NCI-H774 (cell line): ENCODE measurements at regions not wholly inside any gene's neighbourhood (a gene's known extent, or its start where the extent isn't known, plus 50 kb on each side); places are given as distances from the start of the nearest gene placed in this dataset.
"Not testable (repeated sequence)": the region's sequence is repeated elsewhere in the genome, so short reads cannot be mapped to it uniquely, and the experiment has no call there.

Experiments used
- DNase-seq: peaks from one replicate; lab custom pipeline; 2025; lab: John Stamatoyannopoulos, UW

DNA sequence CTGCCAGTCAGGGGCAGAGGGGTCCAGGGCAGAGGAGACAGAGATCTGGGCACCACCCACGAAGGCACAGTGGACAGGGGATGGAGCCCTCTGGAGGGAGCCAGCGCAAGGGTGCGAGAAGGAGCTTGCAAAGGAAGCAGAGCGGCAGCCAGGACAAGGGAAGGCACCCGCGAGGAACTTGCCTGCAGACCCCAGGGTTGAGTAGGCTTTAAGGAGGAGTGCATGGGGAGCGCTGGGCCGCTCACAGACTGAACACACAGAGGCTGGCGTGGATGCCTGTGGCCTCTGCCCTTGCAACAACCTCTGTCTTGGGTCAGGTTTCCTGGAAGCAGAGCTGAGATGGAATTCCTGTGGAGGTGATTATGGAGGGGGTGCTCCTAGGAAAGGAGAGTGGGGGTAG, 374.4 kb downstream of the CNTNAP3B start:
- DNase-seq = not testable (repeated sequence)

DNA sequence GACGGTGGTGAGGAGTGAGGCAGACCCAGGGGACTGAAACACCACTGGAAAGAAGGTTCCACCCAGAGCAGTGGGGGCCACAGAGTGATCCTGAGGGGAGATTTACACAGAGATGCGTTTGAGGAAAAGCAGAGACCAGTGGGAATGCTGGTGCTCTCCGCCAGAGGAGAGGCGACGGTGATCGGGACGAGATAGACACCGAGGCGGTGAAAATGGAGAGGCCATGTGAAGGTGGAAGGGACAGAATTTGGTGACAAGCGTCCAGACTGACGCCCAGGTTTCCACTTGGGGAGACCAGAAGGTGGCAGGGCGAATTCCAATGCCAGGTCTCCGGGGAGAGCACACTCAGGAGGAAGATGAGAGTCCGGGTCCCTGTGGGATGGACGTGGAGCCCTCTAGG, 374.8 kb downstream of the CNTNAP3B start:
- DNase-seq = not testable (repeated sequence)

DNA sequence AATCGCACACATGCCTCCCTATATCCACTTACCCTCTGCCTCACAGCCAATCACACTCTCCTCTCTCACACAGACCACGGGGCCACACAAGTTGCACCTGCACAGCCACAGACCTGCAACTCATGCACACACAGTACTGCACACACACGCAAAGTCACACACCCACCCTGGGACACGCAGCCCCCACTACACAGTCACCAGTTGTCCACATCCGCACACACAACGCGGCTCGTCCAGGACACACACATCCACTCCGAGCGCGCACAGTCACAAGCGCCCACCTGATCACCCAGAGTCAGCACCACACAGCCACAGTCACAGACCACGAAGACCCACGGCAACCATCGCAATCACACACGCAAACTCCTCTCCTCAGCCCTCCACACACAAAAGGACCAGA, 387.3 kb downstream of the CNTNAP3B start:
- DNase-seq = not testable (repeated sequence)

DNA sequence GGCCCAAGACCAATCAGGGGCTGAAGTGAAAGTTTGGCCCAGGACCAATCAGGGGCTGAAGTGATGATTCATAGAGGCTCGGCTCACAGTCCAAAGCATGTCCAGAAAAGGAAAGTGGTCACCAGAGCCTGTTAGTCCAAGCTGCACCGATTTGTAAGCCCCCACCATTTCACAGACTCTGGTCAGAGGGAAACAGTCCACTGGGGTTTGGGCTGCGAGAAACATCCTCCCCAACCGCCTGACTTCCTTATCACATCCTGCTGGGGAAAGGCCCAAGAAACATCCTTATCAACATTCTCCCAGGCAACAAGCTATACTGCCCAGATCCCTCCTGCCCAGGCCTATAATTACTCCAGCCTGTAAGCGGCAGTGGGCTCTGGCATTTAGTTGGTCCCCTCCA, 388.1 kb downstream of the CNTNAP3B start:
- not testable (repeated sequence) for DNase-seq

DNA sequence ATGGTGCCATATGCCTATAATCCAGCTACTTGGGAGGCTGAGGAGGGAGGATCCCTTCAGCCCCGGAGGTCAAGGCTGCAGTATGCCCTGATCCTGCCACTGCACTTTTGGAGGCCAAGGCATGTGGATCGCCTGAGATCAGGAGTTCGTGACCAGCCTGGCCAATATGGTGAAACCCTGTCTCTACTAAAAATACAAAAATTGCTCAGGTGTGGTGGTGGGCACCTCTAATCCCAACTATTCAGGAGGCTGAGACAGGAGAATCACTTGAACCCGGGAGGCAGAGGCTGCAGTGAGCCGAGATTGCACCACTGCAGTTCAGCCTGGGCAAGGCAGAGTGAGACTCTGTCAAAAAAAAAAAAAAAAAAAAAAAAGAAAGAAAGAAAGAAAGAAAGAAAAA, 390.5 kb downstream of the CNTNAP3B start:
- DNase-seq = not testable (repeated sequence)

DNA sequence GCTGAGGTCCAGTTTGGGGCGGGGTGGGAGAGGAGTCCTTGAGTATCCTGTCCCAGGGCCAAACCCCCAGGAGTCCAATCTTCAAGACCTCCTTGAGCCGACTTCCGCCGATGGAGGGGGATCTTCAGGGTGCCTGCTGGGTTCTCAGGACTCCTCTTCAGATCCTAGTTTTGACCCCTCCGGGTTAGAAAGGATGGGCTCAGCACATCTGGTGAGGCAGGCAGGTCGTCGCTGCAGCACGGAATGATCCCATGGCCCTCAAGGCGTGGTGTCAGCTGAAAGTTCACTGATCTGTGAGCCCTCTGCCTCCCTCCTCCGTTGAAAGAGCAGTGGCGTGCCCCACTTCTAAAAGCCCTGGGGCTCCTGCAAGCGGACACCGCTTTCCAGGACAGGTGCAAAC, 430.0 kb downstream of the CNTNAP3B start:
- DNase-seq = not testable (repeated sequence)

DNA sequence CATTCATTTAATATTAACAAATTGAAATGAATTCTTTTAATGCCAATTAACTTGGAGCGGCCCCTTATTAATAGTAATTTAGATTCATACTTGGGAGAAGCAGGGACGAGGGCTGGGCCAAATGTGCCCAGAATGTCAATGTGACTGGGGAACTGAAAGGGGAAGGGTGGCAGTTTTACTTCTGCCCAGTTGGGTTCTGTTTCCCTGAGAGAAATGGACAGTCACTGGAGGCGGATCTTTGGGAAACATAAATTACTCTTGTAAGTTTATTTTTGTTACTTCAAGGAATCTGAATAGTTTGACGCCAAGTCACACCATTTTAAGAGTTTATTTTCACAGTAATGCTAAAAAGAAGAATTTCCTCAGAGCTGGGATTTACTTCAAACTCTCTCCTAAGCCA, 432.1 kb downstream of the CNTNAP3B start:
- not testable (repeated sequence) for DNase-seq

DNA sequence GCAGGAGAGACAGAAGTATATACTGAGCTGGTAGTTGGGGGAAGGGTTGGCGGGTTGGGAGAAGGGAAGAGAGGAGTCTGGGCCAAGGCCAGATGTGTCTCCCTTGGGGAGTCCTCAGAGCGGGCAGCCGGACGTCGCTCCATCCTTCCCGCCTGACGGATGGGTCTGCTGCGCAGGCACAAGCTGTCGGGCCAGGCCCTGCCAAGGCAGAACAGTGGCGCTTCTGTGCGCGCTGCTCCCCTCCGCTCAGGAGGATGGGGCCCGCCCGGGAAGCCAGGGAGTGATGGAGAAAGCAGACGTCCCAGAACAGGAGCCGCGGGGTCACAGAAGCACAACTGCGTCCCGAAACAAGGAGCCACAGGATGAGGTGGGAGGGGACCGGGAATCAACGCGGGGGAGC, 449.9 kb downstream of the CNTNAP3B start:
- not testable (repeated sequence) for DNase-seq

DNA sequence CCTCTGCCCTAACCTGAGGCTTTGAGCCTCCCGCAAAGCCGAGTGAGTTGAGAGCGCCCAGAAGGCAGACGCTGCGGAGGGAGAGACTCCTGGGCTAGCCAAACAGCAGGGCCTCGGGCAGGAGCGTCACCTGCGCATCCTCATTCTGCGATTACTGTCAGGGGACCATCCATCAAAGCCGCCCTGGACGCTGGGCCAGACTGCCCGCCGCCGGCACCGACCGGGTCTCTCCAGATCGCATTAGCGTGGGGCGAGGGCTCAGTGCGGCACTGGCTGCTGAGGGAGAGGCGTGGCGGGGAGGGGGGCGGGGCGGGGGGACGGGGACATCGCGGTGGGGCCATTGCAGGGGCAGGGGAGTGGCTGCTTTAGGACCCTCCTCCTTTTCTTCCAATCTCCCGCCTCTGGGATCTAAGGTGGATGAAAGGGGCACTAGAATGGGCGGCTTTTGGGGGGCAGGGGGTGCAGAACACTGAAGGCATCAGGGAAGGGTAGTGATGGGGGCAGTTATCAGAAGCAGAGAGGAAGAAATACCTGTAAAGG, 465.7 kb downstream of the CNTNAP3B start:
- DNase-seq = not testable (repeated sequence)

DNA sequence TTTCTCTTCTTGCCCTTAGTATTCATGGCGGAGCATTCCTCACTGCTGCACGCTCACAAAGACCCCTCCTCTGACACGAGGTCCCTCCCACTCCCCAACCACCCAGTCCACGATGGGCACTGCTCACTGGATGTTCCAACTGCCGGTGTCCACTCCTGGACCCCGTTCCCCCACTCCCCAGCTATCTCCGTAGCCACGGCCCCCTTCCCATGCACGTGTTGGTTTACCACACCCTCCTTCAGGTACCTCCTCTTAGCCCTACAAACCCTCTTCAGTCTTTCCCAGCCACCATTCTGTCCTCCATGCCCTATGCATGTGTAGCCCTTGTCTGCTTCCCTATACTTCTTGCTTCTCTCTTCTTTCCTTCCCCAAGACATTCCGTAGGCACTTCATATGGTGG, 469.6 kb upstream of the ZNG1F start:
- DNase-seq = not testable (repeated sequence)

DNA sequence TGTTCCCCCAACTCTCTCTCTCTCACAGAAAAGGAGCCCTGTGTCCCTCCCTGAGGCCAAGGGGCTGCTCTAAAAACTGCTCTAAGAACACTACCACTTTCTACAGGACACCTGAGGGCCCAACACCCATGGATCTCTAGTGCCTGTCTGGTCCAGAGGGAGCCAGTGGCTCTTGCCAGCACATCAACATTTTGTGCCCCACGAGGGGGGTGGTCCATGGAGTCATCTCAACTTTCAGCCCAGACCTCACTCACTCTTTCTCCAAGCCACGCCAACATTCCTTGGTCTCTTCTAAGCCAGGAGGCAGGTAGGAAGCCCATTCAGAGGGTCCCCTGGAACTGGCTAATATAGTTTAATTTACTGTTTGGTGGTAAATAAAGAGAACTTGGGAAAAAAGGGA, 469.0 kb upstream of the ZNG1F start:
- not testable (repeated sequence) for DNase-seq

DNA sequence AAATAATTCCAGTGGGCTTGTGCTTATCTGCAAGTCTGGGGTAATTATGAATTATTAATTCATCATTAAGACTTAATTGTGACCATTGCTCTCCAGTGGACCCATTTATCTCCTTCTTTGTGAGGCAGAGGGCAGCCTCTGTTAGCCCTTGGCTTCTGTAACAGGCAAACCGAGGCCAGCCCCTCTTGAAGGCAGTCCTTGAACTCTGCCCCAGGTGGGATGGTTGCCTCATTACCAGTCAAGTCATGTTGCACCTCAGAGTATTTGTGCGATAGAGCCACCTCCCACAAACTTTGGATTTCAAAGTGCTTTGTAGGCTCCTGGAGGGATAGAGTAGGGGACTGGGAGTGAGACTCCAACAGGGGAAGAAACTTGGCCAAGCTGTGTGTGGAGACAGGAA, 468.0 kb upstream of the ZNG1F start:
- not testable (repeated sequence) for DNase-seq

DNA sequence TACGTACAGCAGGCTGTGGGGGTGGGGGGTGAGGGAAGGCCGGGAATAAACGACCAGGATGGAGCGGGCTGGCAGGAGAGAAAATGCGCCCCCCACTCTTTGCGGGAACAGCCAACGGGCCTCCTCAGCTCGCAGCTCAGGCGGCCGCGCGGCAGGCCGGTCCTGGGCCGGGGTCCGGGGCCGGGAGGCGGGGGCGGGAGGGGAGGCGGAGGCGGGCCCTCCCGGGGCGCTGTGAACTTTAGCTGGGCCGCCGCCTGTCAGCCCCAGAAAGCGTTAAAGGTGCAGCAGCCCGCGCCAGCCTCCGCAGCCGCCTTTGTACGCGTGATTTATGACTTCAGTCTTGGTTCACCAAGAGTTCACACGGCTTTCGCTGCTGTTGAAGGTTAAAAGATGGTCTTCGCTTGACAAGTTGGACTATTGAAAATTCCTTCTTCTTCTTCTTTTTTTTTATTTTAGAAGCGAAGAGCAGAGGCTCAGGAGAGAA, 466.0 kb upstream of the ZNG1F start:
- not testable (repeated sequence) for DNase-seq

DNA sequence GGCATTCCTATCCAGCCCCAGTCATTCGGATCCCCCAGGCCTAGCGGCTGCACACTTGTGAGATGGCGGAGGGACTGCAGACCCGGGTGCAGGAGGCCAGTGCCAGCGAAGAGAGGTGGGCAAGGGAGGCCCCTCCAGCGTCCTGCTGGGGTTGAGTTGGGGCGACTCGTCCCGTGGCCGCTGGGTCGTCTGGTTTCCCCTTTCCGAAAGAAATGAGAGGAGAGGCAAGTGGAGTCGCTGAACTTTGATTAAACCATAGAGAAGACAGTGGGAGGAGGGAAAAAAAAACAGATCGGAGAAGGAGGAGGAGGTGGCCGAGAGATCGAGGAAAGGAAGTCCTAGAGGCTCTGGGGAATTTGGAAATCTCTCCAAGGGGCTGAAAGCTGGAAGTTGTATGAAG, 465.2 kb upstream of the ZNG1F start:
- not testable (repeated sequence) for DNase-seq

DNA sequence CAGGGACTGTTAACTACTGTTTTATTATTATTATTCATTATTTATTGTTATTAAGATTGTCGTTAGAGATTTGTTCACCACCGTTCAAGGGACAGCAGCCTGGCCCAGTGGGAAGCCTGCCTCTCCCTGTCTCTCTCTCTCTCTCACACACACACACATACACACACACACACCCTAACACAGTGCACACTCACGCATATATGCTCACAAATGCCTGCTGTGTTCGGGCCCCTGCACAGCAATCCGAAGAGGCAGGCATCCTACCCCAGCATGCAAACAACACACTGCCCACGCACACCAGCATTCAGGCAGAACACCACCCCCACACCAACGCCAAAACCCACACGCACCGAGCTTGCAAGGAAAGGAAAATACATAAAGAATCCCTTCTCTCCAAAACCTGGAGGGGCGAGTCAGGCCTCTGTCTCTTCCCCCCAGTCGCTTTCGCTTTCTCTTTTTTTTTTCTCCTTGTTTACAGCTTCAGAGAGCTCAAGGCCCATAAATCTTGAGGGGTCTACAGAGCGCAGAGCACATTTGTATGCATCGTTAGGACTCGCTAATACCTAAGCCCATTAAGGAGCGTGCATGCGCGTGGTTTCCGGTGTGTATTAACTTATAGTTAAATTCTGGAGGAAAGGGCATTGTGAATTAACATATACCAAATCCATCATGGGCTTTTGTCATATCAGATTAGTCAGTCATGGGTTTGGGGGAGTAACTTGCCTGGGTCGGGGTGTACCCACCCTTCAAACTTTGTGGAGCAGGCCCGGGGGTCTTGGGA, 464.6 kb upstream of the ZNG1F start:
- DNase-seq = not testable (repeated sequence)

DNA sequence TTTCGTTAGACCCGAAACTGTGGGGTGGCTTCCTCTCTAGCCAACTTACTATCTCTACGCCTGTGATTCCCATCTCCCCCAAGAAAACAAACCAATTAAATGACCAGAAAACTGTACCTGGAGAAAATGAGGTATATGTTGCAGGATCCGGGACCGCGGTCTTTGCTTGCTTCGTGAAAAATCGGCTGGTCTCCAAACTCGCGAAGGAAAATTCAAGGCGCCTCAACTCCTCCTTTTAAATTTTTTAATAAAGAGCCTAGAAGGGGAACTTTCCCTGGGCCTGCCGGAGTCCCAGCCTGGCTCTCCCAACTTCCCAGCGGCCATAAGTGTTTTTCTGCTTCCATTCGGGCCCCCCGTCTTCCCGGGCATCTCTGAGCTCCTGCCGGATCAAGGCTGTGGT, 463.7 kb upstream of the ZNG1F start:
- DNase-seq = not testable (repeated sequence)

DNA sequence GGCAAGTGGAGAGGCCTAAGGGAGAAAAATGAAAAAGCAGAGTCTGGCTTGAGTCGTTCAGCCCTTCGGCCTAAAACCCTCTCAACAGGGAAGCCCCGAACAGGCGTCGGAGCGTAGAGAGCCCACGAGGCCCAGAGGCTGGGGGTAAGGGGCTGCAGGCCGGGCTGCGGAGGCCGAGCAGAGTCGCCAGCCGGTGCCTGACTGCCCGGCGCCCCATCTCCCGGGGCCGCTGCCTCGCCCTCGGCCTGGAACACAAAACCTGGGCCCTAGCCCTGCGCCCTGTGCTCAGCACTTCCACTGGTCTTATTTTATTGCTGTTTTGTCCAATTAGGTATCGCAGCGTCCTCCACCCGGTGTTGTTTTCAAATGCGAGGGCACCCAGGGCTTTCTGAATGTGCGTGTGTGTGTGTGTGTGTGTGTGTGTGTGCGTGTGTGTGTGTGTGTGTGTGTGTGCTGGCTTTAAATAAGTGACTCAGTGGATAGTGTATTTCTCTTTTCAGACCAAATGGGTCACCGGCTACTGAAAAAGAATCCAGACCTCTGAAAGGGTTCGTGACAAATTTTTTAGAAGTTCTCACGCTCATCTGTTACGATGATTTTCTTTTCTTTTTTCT, 463.1 kb upstream of the ZNG1F start:
- not testable (repeated sequence) for DNase-seq

DNA sequence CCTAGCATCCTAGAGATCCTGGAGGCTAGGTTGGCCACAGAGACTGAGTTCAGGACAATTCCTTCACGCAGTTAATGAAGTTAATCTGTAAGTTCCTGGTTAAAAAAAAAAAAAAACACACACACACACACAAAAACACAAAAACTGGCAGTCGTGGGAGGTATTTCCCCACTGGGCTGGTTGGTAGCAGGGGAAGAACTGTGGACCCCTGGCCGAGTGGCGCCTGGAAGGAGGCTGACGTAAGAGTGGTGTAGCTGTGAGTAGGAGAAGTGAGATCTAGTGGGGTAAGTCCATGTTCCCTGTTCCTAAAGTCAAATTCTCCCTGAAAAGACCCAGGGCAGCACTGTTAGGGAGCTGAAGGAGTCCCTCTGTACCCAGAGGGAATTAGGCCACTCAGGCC, 461.0 kb upstream of the ZNG1F start:
- not testable (repeated sequence) for DNase-seq

DNA sequence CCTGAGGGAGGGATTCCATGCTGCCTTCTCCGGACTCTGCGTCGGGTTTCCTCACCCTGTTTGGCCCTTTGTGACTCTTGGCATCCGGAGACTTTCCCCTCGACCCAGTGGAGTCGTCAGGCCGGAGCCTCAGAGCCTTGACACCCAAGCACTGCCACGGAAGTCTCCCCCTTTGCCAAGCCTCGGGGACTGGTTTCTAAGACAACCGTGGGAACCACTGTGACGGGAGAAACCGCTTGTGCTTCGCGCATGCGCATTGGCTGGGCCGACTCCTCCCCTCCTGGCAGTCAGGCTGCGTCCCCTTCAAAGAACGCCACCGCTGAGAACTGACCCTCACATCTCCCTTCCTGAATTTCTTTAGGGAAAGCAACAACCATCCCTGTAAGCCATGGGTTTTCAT, 459.4 kb upstream of the ZNG1F start:
- DNase-seq = not testable (repeated sequence)

DNA sequence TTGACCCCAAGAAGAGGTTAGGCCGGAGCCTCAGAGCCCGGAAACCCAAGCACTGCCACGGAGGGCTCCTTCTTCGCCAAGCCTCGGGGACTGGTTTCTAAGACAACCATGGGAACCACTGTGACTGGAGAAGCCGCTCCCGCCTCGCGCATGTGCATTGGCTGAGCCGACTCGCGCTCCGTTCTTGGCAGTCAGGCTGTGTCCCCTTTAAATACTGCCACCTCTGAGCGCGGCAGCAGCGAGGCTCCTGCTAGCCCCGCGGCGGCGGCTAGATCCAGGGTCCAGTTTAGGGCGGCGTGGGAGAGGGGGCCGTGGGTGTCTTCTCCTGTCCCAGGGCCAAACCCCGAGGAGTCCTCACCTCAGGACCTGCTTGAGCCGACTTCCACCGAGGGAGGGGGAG, 457.1 kb upstream of the ZNG1F start:
- not testable (repeated sequence) for DNase-seq

DNA sequence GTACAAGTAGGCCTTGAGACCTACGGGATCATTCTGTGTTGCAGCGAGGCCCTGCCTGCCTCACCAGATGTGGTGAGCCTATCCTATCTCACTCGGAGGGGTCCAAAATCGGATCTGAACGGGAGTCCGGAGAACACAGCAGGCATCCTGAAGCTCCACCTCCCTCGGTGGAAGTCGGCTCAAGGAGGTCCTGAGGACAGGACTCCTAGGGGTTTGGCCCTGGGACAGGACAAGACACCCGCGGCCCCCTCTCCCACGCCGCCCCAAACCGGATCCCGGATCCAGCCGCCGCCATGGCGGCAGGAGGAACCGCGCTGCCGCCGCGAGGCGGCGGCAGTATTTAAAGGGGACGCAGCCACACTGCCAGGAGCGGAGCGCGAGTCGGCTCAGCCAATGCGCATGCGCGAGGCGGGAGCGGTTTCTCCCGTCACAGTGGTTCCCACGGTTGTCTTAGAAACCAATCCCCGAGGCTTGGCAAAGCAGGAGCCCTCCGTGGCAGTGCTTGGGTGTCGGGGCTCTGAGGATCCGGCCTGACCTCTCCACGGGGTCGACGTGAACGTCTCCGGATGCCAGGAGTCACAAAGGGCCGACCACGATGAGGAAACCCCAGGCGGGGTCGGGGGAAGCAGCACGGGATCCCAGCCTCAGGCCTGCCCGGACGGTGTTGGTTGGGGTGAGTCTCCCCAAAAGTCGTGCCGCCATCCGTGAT, 454.6 kb upstream of the ZNG1F start:
- DNase-seq = peak; percentile 2

DNA sequence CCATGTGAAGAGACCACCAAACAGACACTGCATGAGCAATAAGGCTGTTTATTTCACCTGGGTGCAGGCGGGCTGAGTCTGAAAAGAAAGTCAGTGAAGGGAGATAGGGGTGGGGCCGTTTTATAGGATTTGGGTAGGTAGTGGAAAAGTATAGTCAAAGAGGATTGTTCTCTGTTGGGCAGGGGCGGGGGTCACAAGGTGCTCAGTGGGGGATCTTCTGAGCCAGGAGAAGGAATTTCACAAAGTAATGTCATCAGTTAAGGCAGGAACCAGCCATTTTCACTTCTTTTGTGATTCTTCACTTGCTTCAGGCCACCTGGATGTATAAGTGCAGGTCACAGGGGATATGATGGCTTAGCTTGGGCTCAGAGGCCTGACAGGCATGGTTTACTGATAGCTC, 444.6 kb upstream of the ZNG1F start:
- not testable (repeated sequence) for DNase-seq
